NCI-H2107 treated with DMSO at 0.1 percent for 48 hours (cell line): ENCODE measurements at regions not wholly inside any gene's neighbourhood (a gene's known extent, or its start where the extent isn't known, plus 50 kb on each side); places are given as distances from the start of the nearest gene placed in this dataset.

Experiments used
- DNase-seq: peaks from one replicate; lab custom pipeline; 2025; ENCODE audit not compliant: unreplicated experiment; lab: John Stamatoyannopoulos, UW

GRCh38 chr9:71213633-71214032 is 92.2 kb upstream of the TRPM3 start:
- no peak for DNase-seq

- no peak for DNase-seq
Observed at GRCh38 chr9:71210326-71210725, 88.9 kb upstream of the TRPM3 start.

GRCh38 chr9:71209890-71210289 is 88.5 kb upstream of the TRPM3 start:
- no peak for DNase-seq

- no peak for DNase-seq
Observed at GRCh38 chr9:71202931-71203330, 81.5 kb upstream of the TRPM3 start.

- DNase-seq, result no peak
Observed at GRCh38 chr9:71191708-71192107, 70.3 kb upstream of the TRPM3 start.

GRCh38 chr9:71183251-71183650 is 61.8 kb upstream of the TRPM3 start:
- DNase-seq, result no peak

- no peak for DNase-seq
Observed at GRCh38 chr9:71179183-71179582, 57.8 kb upstream of the TRPM3 start.

- no peak for DNase-seq
Observed at GRCh38 chr9:71177901-71178300, 56.5 kb upstream of the TRPM3 start.

GRCh38 chr9:71171517-71171916 is 50.1 kb upstream of the TRPM3 start:
- no peak for DNase-seq
